ENCODE measurements at regions not wholly inside any gene's neighbourhood (a gene's known extent, or its start where the extent isn't known, plus 50 kb on each side); places are given as distances from the start of the nearest gene placed in this dataset.

DNA sequence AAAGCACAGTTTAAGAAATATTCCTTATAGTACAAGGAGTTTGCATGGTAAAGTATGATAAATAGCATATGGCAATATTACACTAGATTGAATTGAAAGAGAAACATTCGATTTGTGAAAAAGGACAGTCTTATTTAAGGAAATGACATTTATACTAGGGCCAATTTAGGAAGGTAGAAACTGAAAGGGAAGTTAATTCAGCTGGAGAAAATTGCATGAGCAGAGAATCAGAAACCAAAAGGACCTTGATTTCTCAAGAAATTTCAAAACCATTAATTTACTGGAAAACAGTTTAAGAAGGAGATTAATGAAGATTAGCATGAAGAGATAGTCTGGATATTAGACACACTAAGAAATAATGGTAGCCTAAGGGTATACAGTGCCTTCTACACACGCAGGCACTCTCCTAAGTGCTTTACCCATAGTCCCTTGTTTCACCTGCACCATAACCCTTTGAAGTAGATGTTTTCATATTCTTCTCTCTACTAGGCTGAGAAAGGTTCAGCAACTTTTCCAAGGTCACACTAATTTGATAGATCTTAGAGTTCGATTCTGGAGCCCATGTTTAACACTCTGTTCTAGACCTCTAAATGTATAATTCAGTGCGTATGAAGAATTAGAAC is 259.1 kb upstream of the SLIT2 start:
- no peaks in the 10 kb centered on the region for H3F3A ChIP-seq (ENCODE audit: control insufficient read depth, insufficient read depth)
- no peaks in the 10 kb centered on the region for H3K9me2 ChIP-seq (replicated peaks; ENCODE audit: control insufficient read depth, low read length)
- H4K20me1 ChIP-seq (ENCODE audit: control insufficient read depth, insufficient read depth, low read depth, low read length): no peaks in the 10 kb centered on the region
- no peaks in the 10 kb centered on the region for H3K4me1 ChIP-seq (ENCODE audit: control insufficient read depth, low read length)
- no peak overlapping the region for H3K4me2 ChIP-seq (ENCODE audit: low read length)
- no peak overlapping the region for H3K4me3 ChIP-seq (ENCODE audit: low read length)
- no peaks in the 10 kb centered on the region for H3K27me3 ChIP-seq (ENCODE audit: control insufficient read depth, low read length)
- no peaks in the 10 kb centered on the region for H3K9me3 ChIP-seq (ENCODE audit: control insufficient read depth, insufficient read depth, low read length)
- H3K27ac ChIP-seq (ENCODE audit: low read depth, low read length): no peak overlapping the region
- H3K36me3 ChIP-seq (ENCODE audit: control insufficient read depth, low read length): no peaks in the 10 kb centered on the region
- TF ChIP-seq, protein P1, sequence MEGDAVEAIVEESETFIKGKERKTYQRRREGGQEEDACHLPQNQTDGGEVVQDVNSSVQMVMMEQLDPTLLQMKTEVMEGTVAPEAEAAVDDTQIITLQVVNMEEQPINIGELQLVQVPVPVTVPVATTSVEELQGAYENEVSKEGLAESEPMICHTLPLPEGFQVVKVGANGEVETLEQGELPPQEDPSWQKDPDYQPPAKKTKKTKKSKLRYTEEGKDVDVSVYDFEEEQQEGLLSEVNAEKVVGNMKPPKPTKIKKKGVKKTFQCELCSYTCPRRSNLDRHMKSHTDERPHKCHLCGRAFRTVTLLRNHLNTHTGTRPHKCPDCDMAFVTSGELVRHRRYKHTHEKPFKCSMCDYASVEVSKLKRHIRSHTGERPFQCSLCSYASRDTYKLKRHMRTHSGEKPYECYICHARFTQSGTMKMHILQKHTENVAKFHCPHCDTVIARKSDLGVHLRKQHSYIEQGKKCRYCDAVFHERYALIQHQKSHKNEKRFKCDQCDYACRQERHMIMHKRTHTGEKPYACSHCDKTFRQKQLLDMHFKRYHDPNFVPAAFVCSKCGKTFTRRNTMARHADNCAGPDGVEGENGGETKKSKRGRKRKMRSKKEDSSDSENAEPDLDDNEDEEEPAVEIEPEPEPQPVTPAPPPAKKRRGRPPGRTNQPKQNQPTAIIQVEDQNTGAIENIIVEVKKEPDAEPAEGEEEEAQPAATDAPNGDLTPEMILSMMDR (IDR thresholded peaks at IDR 0.05; ENCODE audit: low read depth, low read length, poor library complexity, severe bottlenecking): no peak
- no peak for TF ChIP-seq EZH2phosphoT487 (IDR thresholded peaks at IDR 0.05; ENCODE audit: borderline replicate concordance, low read length)
- no peaks in the 10 kb centered on the region for H3K79me2 ChIP-seq (ENCODE audit: control insufficient read depth, low read length)

DNA sequence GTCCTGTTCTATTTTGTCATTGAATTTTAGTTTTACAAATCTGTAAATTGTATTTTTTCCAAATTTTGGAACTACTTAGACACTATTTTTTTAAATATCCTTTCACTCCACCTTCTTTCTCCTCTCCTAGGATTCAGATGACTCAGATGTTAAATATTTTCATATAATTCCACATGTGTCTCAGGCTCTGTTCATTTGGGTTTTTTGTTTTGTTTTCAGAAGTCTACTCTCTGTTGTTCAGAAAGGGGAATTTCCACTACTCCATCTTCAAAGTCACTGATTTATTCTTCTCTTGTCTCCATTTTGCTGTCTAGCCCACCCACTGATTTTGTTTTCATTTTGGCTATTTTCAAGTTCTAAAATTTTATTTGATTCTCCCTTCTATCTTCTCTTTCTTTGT is 264.0 kb upstream of the SLIT2 start:
- no peaks in the 10 kb centered on the region; the same call in 1 of the 2 replicates for H3K9me3 ChIP-seq (ENCODE audit: control insufficient read depth, insufficient read depth, low read length)
- no peaks in the 10 kb centered on the region for H3K79me2 ChIP-seq (ENCODE audit: control insufficient read depth, low read length)
- no peaks in the 10 kb centered on the region for H3K36me3 ChIP-seq (ENCODE audit: control insufficient read depth, low read length)
- H3K4me1 ChIP-seq (ENCODE audit: control insufficient read depth, low read length): no peaks in the 10 kb centered on the region
- no peaks in the 10 kb centered on the region for H4K20me1 ChIP-seq (ENCODE audit: control insufficient read depth, insufficient read depth, low read depth, low read length)
- no peaks in the 10 kb centered on the region for H3F3A ChIP-seq (ENCODE audit: control insufficient read depth, insufficient read depth)
- TF ChIP-seq, protein P1 (IDR thresholded peaks at IDR 0.05; ENCODE audit: low read depth, low read length, poor library complexity, severe bottlenecking): no peak
- no peak for TF ChIP-seq EZH2phosphoT487 (IDR thresholded peaks at IDR 0.05; ENCODE audit: borderline replicate concordance, low read length)
- no peaks in the 10 kb centered on the region for H3K9me2 ChIP-seq (replicated peaks; ENCODE audit: control insufficient read depth, low read length)
- no peak overlapping the region for H3K4me2 ChIP-seq (ENCODE audit: low read length)
- H3K27ac ChIP-seq (ENCODE audit: low read depth, low read length): no peak overlapping the region
- no peak overlapping the region for H3K4me3 ChIP-seq (ENCODE audit: low read length)
- no peaks in the 10 kb centered on the region for H3K27me3 ChIP-seq (ENCODE audit: control insufficient read depth, low read length)

DNA sequence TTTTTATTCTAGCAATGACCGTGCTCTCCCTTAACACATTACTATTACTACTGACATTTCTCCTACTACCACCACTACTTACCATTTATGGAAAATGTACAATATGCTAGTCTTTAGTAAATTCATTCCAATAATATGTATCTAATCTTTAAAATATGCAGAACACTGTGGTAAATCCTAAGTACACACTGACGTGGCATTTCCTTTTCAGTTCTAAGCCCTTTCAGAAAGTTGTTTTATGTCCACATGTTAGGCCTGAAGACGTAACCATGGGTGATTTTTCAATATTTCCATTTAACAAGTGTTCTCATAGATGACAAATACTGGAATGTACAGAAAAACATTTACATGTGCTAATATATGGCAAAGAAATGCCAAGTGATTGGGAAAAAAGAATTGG is 268.6 kb upstream of the SLIT2 start:
- Histone ChIP-seq H3K9me3 (ENCODE audit: control insufficient read depth, insufficient read depth, low read length) (no peaks in the 10 kb centered on the region; the same call in none of the 2 replicates), H3K27ac (ENCODE audit: low read depth, low read length) (no peak overlapping the region), H3K4me1 (ENCODE audit: control insufficient read depth, low read length) (no peaks in the 10 kb centered on the region), H3K36me3 (ENCODE audit: control insufficient read depth, low read length) (no peaks in the 10 kb centered on the region), H3K9me2 (replicated peaks; ENCODE audit: control insufficient read depth, low read length) (no peaks in the 10 kb centered on the region), H3K4me3 (ENCODE audit: low read length) (no peak overlapping the region), H3K27me3 (ENCODE audit: control insufficient read depth, low read length) (no peaks in the 10 kb centered on the region), H3F3A (ENCODE audit: control insufficient read depth, insufficient read depth) (no peaks in the 10 kb centered on the region), H4K20me1 (ENCODE audit: control insufficient read depth, insufficient read depth, low read depth, low read length) (no peaks in the 10 kb centered on the region), H3K79me2 (ENCODE audit: control insufficient read depth, low read length) (no peaks in the 10 kb centered on the region), H3K4me2 (ENCODE audit: low read length) (no peak overlapping the region)
- TF ChIP-seq, protein P1 (IDR thresholded peaks at IDR 0.05; ENCODE audit: low read depth, low read length, poor library complexity, severe bottlenecking): no peak
- no peak for TF ChIP-seq EZH2phosphoT487 (IDR thresholded peaks at IDR 0.05; ENCODE audit: borderline replicate concordance, low read length)

Measured in DOHH2 (cell line).